Progenitor cell of endocrine pancreas (in vitro differentiated cells): ENCODE measurements at regions not wholly inside any gene's neighbourhood (a gene's known extent, or its start where the extent isn't known, plus 50 kb on each side); places are given as distances from the start of the nearest gene placed in this dataset.

ENCODE experiments used
- DNase-seq: peaks from one replicate; pipeline ENCODE4 v3.0.0; 2021; ENCODE audit warnings: low spot score; ENCODE audit not compliant: unreplicated experiment
- H3K27ac Mint-ChIP-seq: 2 replicates; pipeline ENCODE4 v1.8.0; 2021; ENCODE audit warnings: mild to moderate bottlenecking, moderate library complexity, mixed read lengths
- H3K27me3 Mint-ChIP-seq: 2 replicates; pipeline ENCODE4 v1.8.0; 2021; ENCODE audit warnings: mixed read lengths
- H3K36me3 Mint-ChIP-seq: 2 replicates; pipeline ENCODE4 v1.8.0; 2022; ENCODE audit warnings: mixed read lengths; ENCODE audit not compliant: insufficient read depth
- H3K4me1 Mint-ChIP-seq: 2 replicates; pipeline ENCODE4 v1.8.0; 2021; ENCODE audit warnings: low read depth, mixed read lengths
- H3K4me3 Mint-ChIP-seq: 2 replicates; pipeline ENCODE4 v1.8.0; 2021; ENCODE audit warnings: low read depth, mild to moderate bottlenecking, moderate library complexity, mixed read lengths
- H3K9me3 Mint-ChIP-seq: 2 replicates; pipeline ENCODE4 v1.8.0; 2021; ENCODE audit warnings: low read depth, mixed read lengths
- TF ChIP-seq, protein P1 (sequence below): fragments of 200-600 bp; sonication (generic); IDR thresholded peaks from one replicate; pipeline ENCODE4 v1.5.0; 2021; ENCODE audit warnings: antibody characterized with exemption, mild to moderate bottlenecking; ENCODE audit not compliant: unreplicated experiment

DNA sequence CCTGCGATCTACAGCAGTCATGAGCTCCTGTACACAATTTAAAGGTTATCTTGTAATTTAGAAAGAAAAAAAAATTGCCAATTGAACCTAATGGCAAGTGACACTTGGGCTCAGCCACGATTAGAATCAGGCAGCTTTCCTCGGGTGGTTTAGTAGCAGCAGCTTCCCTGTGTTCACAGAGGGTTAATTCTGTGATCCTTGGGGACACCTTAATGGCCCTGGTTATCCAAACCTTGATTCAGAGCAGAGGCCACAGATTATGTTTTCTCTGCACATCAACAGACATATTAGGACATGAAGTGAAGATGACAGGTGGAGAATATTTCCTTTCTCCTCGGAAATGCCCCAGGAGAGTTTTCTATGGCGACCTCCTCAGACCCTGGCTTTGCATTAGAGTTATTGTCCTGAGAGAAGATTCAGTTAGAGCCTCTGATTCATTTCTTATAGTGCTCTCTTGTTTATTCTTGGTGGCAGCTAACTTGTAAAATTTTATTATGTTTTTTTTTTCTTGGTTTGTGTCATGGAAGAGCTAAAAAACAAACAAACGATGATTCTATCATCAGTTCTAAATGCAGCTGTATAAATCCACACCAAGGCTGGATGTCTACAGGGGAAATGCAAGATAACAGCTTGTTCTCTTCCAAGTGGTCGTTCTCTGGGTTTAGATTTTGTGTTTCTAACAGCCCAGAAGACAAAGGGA is 351.2 kb upstream of the DYNLRB2 start:
- Mint-ChIP-seq H3K27ac (no peak overlapping the region), H3K27me3 (peaks cover 10% of the 10 kb centered on the region), H3K36me3 (no peaks in the 10 kb centered on the region), H3K4me1 (no peaks in the 10 kb centered on the region), H3K4me3 (no peak overlapping the region), H3K9me3 (no peaks in the 10 kb centered on the region)
- TF ChIP-seq, protein P1, sequence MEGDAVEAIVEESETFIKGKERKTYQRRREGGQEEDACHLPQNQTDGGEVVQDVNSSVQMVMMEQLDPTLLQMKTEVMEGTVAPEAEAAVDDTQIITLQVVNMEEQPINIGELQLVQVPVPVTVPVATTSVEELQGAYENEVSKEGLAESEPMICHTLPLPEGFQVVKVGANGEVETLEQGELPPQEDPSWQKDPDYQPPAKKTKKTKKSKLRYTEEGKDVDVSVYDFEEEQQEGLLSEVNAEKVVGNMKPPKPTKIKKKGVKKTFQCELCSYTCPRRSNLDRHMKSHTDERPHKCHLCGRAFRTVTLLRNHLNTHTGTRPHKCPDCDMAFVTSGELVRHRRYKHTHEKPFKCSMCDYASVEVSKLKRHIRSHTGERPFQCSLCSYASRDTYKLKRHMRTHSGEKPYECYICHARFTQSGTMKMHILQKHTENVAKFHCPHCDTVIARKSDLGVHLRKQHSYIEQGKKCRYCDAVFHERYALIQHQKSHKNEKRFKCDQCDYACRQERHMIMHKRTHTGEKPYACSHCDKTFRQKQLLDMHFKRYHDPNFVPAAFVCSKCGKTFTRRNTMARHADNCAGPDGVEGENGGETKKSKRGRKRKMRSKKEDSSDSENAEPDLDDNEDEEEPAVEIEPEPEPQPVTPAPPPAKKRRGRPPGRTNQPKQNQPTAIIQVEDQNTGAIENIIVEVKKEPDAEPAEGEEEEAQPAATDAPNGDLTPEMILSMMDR = no peak
- DNase-seq = no peak

DNA sequence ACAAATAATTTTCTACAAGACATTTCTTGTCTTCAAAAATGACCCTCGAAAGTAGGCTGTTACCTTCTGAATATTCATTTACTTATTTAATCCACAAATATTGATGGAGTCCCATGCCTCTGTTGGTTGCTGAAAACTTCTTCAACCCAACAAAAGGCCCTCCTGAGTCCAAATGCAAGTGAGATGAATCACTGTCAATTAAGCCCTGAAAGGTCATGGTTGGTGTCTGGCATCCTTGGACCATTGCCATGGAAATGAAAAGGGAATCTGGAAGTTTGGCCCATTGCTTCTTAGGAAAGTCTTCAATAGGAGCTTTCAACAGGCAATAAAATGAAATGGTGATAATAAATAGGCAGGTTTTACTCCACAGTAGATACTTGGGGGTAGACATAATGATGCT is 364.7 kb upstream of the DYNLRB2 start:
- H3K36me3 Mint-ChIP-seq = no peaks in the 10 kb centered on the region
- peaks cover 2% of the 10 kb centered on the region for H3K4me1 Mint-ChIP-seq
- no peaks in the 10 kb centered on the region for H3K9me3 Mint-ChIP-seq
- DNase-seq = no peak
- H3K4me3 Mint-ChIP-seq = no peak overlapping the region
- TF ChIP-seq, protein P1 = no peak
- no peak overlapping the region for H3K27ac Mint-ChIP-seq
- peaks cover 6% of the 10 kb centered on the region for H3K27me3 Mint-ChIP-seq

DNA sequence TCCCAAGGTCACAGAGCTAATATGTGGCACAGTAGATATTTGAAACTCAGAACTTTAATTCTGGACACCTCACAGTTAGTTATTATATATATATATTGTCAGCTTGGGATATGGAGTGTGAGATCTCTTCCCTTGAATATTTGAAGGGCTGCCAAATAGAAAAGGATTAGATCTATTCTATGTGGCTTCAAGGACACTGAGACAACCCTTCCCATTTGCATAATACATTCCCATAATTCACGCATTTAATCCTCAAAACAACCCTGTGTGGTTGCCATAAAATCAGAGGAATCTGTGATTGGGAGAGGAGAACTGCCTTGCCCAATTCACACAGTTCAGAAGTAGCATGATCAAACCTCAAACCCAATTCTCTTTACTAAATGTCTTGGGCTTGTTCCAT is 365.8 kb upstream of the DYNLRB2 start:
- Mint-ChIP-seq H3K36me3 (no peaks in the 10 kb centered on the region), H3K27me3 (peaks cover 6% of the 10 kb centered on the region), H3K4me3 (no peak overlapping the region), H3K9me3 (no peaks in the 10 kb centered on the region), H3K4me1 (peaks cover under 1% of the 10 kb centered on the region), H3K27ac (no peak overlapping the region)
- TF ChIP-seq, protein P1 = no peak
- no peak for DNase-seq

DNA sequence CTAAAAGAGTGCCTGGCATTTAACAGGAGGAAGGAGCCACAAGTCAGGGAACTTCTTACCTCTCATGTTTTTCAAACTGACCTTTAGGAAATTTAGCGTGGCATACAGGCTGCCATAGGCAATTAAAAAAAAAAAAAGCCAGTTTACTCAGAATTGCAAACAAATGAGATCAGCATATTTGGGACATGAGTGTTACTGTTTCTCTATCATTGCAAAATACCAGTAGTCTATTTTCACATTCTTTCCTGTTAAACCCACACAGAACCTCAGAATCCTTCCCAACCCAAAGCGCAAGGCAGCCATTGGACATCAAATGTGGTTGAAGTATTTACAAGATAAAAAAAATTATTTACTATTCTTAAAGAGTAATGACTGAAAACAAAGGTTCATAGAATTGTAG is 366.4 kb upstream of the DYNLRB2 start:
- Mint-ChIP-seq H3K27ac (no peak overlapping the region), H3K4me1 (no peaks in the 10 kb centered on the region), H3K27me3 (peaks cover 6% of the 10 kb centered on the region), H3K9me3 (no peaks in the 10 kb centered on the region), H3K4me3 (no peak overlapping the region), H3K36me3 (no peaks in the 10 kb centered on the region)
- DNase-seq = no peak
- TF ChIP-seq, protein P1 = no peak

DNA sequence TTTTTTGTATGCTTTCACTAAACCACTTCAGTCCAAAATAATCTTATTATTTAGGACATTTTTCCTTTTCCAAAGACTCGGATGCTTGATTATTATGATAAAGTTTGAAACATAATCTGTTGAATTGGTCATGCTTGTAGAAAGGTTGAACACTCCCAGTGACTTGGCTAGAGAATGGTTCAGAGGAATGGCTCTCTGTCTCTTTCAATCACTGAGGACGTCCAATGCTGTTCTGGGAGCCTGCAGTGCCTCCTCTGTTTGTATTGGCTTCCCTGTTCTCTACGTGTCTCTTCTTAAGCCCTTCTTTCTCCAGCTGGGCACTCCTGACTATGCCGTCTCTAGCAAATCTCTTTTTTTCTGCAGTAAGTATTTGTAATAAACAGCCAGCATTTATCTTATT is 369.0 kb upstream of the DYNLRB2 start:
- DNase-seq = no peak
- no peaks in the 10 kb centered on the region for H3K4me1 Mint-ChIP-seq
- no peaks in the 10 kb centered on the region for H3K36me3 Mint-ChIP-seq
- TF ChIP-seq, protein P1 = no peak
- H3K27ac Mint-ChIP-seq = no peak overlapping the region
- no peak overlapping the region for H3K4me3 Mint-ChIP-seq
- H3K27me3 Mint-ChIP-seq = peaks cover 6% of the 10 kb centered on the region
- no peaks in the 10 kb centered on the region for H3K9me3 Mint-ChIP-seq
